ENCODE measurements at regions not wholly inside any gene's neighbourhood (a gene's known extent, or its start where the extent isn't known, plus 50 kb on each side); places are given as distances from the start of the nearest gene placed in this dataset.

DNA sequence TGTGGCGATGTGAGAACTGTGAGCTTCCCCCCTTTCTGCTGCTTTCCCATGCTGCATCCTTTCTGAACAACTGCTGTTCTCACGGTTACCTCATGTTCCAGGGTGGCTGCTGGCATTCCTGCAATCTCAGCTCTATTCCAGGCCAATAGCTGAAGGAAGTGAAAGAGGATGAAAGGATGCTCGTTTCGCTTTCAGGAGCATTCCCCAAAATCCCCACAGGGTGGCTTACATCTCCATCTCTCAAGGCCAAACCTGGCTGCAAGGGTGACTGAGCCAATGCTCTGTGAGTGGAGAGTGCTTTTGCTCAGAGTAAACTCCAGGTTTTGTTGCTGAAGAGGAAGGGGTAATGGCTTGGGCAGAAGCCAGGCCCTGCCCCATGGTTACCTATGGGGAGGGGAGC is 848.2 kb downstream of the BRD1 start:
- DNase-seq, result no peak

DNA sequence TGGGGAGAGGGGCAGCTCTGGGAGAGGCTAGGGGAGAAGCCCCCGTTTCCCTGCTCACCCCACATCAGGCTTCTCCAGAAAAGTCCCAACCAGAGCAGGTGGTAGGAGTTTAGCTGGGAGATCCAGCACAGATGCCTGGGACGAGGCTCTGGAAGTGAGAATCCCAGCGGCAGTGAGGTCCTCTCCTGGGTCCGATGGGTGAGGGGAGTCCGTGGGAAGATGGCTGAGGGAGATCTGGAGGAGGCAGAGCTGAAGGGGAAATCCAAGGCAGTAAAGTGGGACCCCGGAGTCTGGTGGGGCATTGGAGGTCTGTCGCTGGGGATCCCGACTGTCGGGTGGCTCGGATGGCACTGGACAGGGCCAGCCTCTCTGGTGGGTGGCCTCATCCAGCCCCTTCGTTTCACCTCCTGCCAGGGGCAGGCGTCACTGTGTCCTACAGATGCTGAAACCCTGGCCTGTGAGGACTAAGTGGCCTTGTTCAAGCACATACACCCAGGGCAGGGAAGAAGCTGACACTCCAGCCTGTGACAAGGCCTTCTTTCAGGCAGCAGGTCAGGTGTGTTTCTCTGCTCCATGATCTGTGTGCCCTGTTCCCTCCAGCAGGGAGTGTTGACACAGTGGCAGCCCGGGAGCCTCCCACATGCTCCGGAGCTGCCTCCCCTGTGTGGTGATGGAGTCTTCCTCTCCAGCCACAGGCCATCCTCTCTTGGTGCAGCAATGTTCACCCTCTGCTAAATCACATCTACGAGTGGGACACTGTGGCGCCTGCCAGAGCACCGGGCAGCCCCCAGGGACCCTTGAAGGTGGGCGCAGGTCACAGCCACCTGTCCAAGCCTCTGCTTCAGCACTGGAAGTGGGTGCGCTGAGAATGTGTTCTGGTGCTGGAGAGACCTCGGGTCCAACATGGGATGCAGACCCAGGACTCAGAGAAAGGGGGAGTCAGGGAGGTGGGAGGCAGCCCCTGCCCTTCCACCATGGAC is 850.8 kb downstream of the BRD1 start:
- DNase-seq, result no peak

DNA sequence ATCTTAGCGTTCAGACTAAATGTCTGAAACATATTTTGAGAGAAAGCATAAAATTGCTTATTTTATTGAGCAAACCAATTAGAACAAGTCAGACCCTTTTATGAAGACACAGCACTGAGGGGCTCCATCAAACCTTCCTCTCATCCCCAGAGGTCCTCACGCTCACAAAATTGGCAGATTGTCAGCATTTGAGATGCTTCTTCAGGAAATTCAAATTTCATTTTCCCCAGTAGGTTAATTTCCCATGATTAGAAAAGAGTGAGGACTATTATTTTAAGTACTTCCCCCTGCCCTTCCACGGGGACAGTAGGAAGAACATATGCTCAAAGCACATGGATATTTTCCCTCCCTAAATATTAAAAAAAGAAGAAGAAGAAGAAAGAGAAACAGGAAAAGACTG is 851.8 kb downstream of the BRD1 start:
- no peak for DNase-seq

DNA sequence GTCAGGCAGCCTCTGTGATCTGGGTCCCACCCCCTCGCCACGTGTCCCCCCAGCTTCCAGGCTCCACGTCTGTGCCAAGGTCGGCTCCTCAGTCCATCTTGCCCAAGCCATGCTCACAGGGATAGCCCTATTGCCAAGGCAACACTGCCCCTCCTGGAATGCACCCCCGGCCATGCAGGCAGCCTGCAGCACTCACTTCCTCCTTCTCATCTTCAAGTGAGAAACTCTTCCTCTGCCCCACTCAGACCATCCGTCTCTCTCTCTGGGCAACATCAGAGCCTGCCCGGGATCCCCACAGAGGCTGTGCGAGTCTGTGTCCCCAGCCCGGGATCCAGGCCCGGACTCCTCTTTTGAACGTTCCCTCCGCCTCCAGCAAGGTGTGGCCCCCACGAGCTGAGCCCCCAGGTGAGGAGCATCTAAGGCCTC is 852.3 kb downstream of the BRD1 start:
- DNase-seq, result no peak

DNA sequence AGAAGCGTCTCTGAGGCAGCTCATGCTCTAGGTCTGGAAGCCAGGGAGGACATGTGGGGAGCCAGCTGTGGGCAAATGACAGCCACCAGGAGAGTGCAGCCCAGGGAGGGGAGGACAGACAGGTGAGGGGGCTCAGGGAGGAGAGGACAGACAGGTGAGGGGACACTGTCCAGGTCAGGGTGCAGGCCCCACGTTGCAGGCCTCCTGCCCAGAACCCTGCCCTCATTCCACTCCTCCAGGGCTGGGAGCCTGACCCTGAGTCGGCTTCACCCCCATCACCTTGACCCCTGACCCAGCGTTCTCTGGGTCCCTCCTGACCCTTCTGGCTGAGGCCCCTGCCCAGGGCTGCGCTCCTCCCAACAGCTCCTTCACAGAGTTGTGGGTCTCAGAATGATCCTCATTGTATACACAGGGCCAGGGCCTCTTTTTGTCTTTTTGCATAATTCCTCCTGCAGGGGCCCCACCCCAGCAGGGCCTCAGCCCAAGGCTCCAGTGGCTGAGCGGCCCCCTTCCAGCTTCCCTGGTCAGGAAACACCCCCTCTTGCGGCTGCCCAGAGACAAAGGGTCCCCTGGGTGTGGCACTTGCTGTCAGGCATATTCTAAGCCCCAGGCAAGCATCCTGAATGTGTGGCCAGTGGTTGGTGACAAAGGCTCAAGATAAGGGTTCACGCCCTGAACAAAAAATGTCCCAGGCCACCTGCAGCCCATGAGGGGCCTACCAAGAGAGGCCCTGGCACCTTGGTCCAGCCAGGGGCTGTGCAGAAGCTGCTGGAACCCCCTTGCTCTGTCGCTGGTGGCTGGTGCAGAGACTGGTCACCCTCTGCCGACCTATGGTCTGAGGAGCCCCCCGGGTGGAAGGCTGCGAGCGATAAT is 853.0 kb downstream of the BRD1 start:
- no peak for DNase-seq

DNA sequence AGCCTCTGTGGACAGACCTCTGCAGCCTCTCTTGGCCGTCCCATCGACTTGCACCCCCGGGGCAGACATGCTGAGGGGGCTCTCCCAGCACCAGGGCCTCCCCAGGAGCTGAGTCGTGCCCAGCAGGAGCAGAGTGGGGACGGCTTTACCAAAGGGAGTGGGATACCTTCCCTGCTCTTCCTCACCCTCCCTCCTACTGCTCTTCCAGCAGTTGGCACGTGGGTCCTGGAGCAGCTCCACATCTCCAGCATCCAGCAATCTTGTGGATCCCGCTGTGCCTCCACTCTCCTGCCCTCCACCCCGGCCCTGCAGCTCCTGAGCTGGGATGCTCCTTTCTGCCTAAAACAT is 854.0 kb downstream of the BRD1 start:
- DNase-seq, result no peak

DNA sequence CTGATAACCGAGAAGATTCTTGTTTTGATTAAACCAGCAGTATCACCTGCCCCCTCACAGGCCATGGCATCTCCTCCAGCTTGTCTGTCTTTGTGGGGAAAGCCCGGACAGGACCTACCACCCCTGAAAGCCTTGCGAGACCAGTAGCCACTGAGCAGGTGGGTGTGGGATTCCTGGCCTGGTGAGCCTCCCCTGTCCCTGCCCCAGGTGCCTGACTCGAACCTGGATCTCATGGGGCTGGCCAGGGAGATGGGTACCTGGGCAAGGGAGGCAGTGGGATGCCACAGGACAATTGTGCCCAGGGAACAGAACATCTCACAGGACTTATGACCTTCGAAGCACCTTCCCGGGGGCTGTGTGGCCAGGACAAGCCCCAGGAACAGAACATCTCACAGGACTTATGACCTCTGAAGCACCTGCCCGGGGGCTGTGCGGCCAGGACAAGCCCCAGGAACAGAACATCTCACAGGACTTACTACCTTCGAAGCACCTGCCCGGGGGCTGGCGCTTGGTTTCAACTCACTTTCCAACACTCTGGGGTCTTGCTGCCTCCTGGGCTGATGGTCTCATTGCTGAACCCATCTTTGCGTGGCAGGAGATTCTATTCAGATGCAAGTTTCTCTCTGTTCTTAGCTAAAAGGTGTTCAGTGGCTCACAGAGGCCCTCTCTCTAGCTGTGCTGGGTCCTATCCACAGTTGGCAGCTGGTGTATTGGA is 854.5 kb downstream of the BRD1 start:
- no peak for DNase-seq

DNA sequence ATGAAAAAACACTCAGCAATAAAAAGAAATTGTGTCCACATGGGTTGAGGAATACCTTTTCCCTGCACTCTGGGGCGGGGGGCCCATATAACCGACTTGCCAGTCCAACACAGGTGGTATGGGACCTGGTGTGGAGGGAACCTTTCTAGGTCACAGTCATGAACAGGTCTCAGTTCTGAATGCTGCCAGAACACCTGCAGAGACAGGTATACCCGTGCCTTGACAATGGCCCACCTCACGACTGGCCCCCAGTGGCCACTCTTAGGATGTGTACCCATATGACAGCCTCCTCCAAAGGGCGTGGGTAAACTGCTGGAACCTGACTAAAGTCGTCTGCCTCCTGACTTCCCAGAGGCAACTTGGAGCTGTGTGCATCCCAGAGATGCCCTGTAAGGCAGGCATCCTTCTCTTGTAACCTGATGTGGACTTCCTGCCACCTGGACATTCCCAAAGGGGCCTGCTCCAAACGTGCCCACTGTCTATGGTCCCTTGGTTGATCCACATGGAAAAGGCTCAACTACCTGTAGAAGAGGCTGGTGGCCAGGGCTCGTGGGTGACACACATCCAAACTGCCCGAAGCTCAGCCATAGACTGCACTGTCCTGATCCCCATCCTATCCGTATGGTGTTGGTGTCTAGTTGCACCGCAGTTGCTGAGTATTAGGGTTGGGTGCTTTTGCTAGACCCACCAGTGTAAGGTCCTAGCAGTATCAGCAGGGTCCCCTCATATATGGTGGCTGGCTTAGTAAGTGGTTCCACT is 859.3 kb downstream of the BRD1 start:
- DNase-seq, result no peak

DNA sequence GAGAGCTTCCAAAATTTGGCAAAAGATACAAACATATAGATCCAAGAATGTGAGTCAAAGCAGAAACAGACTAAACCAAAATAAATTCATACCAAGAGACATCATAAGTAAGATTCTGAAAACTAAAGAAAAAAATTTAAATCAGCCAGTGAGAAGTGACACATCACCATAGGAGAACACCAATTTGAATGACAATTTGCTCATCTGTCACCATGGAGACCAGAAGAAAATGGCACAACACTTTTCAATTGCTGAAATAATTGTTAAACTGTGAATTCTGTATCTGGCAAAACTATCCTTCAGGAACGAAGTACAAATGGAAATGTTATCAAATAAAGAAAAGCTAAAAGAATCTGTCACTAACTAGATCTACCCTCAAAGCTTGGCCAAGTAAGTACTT is 864.3 kb downstream of the BRD1 start:
- no peak for DNase-seq

DNA sequence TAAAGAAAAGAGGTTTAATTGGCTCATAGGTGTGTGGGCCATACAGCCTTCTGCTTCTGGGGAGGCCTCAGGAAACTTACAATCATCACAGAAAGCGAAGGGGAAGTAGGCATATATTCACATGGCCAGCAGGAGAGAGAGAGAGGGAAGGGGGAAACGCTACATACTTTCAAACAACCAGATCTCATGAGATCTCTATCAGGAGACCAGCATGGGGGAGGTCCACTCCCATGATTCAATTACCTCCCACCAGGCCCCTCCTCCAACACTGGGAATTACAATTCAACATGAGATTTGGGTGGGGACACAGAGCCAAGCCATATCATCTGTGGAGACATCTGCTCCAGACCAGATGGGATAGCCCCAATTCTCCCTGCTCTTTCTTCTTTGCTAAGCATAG is 866.0 kb downstream of the BRD1 start:
- DNase-seq, result no peak

DNA sequence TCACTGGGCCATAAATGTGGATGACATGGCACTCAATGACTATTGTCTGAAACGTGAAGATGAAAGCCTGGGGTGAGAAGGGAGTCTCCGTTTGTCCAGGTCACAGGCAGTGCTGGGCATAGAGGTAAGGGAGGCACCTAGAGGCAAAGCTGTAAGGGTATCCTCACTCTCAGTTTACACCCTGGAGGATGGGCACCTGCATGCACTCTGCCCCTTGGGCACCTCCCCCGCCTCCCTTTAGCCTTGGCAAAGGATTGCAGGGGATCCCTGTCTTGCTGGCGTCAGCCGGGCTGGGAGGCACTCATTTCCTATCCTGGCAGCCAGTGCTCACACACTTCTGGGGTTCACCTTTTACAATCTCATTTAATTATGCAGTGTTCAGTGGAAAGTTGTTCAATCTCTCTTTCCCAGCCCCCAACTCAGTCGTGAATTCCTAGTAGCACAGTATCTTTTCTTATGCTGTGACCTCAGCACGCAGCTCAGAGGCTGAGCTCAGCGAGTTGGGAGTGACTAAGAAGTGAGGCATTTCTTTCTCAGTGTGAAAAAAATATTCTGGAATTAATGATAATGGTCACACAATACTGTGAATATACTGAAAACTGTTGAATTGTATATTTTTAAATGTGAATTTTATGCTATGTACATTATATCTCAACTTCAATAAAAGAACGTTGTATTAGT is 866.6 kb downstream of the BRD1 start:
- DNase-seq, result no peak

DNA sequence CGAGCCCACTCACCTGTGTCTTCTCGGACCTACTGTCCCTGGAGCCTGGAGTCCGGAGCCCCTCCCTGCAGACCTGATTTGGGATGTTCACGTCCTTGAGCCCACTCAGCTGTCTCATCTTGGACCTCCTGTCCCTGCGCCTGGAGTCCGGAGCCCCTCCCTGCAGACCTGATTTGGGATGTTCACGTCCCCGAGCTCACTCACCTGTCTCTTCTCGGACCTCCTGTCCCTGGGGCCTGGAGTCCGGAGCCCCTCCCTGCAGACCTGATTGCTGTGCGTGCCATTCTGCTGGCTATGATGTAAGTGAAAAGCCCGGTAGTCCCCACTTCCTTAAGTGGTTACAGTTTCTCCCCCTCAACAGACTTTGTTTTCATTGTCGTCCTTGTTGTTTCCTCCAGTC is 867.1 kb downstream of the BRD1 start:
- no peak for DNase-seq

DNA sequence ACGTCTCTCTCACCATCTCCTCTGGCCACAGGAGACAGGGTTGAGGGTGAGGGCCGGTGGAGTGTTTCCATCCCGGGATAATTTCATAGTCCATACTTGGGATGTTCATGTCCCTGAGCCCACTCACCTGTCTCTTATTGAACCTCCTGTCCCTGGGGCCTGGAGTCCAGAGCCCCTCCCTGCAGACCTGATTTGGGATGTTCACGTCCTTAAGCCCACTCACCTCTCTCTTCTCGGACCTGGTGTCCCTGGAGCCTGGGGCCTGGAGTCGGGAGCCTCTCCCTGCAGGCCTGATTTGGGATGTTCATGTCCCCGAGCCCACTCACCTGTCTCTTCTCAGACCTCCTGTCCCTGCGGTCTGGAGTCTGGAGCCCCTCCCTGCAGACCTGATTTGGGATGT is 868.2 kb downstream of the BRD1 start:
- DNase-seq, result no peak

DNA sequence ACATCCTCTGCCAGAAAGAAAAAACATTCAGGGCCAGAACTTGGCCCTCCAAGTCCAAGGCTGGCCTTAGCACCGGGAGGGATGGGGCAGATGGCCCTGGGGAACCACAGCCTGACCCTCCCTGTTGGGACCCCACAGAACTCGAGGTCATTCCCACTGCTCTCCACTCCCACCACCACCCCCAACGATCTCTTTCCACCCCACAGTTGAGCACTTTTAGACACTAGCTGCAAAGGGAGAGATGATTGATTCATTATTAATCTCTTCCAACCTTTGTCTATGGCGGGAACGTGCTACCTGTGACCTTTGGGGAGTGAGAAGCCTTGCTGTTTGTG is 869.7 kb downstream of the BRD1 start:
- DNase-seq, result no peak

DNA sequence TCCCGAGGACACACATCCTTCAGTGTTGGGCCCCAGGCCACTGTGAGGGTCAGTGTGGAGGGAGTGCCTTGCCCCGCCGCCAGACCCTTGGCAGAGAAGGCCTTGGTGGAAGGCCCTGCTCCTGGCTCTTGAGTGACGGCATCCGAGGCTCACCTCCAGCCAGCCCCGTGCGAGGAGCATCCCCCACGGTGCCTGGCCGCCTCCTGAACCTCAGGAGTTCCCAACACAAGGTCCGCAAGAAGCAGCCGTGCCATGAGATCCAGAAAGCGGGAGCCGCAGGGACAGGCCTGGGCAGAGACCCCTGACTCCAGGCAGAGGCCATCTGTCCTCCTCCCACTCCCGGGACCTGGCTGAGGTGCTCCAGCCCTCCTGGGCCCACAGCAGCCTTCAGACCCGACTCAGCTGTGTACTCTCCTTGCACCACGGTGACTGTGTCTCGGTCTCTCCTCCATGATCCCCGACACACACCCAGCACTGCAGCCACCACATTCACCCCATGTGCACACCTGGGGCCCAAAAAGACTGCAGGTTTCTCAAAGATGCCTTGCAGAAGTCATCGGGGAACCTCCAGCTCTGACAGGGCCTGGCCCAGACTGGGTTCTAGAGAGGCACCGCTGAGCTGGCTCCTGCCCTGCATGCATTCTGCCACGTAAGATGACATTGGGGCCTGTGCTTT is 870.2 kb downstream of the BRD1 start:
- no peak for DNase-seq

DNA sequence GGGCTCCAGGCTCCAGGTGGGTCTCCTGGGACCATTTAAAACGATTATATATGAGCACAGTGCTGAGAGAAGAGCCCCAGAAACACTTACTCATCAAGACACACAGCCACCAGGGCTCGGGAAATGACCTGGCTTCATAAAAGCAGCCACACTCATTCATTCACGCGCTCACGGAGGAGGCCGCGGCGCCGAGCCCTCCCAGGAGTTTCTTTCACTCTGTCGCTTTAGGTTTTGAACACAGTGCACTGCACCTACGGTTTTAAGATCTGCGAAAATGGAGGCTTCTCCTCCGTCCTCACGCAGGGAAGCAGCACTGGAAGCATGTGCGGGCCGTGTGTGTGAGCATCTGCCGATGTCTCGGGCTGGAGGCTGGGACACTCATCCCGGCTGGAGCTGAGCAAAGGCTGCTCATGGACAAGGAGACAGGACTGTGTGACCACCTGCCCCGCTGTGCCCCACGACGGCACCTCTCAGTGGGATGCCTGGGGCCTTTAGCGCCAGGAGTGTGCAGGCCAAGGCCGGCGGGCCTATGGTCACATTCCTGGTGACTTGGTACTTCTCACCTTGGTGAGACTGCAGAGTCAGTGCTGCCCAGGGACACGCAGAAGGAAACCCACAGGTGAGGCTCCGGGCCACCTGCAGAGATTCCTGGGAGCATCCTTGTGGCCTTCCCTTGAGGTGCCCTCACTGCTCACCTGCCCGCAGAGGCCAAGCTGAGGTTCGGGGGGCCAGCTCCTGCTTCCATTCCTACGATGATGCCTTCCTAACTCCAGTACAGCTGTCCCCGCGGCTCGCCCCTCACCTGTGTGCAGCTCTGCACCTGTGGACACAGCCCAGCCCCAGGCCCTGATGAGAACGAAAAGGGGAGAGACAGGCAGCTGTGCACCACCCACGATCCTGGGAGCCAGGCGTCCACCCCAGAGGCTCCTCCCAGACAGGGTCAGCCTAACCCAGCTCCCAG is 872.0 kb downstream of the BRD1 start:
- no peak for DNase-seq

DNA sequence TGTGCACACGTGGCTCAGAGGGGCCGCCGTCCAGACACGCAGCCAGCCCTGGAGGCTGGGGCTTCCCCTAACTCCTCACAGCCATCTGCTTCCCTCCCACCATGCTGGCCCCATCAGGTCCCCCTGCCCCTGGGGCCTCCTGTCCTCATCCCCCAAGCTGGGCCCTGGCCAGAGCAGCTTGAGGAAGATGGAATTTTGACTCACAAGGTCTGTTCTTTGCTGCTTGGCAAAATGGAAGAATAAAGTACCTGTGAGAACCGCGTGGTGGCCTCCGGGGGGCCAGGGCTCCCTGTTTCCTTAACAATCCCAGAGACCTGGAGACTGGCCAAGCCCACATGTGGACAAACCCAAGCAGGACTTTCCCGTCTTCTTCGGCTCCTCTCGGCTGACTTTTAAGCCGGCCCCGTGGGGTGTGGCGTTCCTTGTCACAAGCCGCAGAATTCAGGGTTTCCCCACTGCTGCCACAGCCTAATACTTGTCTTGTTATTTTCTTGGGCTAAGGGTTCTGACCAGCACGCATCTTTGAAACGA is 872.8 kb downstream of the BRD1 start:
- DNase-seq, result no peak

DNA sequence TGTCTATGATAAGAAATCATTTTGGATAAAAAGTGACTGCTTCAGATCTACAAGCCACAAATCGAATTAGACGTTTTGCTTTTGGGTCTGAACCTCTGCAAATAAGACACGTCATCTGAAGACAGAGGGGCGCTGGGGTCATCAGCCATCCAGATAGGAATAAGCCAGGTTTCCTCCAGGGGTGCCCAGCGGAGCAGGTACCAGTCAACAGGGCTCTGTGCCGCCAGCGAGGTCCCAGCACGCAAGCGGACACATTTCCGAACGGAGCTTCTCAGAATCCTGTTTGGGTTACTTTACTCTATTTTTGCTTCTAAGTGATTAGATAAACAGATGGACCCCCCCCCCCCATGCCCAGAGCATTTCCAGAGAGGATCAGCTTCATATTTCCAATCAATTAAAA is 873.8 kb downstream of the BRD1 start:
- no peak for DNase-seq

DNA sequence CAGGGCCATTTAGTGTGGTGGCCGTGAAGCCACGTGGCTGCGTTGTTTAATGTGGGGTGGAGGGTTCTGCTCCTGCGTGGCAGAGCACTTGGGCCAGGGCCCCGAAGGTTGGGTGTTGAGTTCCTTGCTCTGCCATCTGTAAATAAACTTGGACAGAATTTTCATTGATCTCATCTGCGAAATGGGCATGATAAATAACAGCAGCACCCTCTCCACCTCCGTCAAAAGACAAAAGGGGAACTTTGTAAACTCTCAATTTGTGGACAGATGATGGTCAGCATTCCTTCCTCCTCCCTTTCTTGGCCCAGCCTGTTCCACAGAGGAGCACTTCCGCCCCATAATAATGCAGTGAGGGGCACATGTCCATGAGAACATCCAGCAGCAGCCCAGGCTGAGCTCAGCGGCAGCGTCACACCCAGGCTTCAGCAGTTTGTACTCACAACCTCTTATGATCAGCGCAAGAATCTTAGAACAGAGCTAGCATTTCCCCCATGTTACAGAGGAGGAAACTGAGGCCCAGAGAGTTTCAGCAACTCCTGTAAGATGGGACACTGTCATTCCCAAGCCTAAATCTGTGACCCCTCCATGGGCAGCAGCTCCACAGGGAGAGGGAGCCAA is 874.5 kb downstream of the BRD1 start:
- DNase-seq, result no peak
